AG04450 (cell line): ENCODE measurements at regions not wholly inside any gene's neighbourhood (a gene's known extent, or its start where the extent isn't known, plus 50 kb on each side); places are given as distances from the start of the nearest gene placed in this dataset.

Source experiments
- CTCF ChIA-PET: fragments of 300-600, 350-600 bp; formaldehyde crosslinking; extraction: SDS; loops from one replicate; lab custom pipeline; 2022; ENCODE audit warnings: antibody characterized with exemption, inconsistent platforms; lab: Charles Lee
- POLR2A ChIA-PET: fragments of 350-600 bp; formaldehyde crosslinking; extraction: SDS; loops from one replicate; lab custom pipeline; 2021; ENCODE audit warnings: antibody characterized with exemption, inconsistent platforms; lab: Yijun Ruan, JAX
- DNase-seq: peaks from one replicate; pipeline ENCODE4 v3.0.0-alpha.2; 2011; ENCODE audit warnings: low read depth, low spot score
- H3K27ac ChIP-seq: one replicate; pipeline ENCODE4 v1.5.1; 2012; ENCODE audit warnings: low read depth, low read length, control low read depth
- H3K27me3 ChIP-seq: one replicate; pipeline ENCODE4 v1.6.0; 2012; ENCODE audit warnings: low read length; ENCODE audit not compliant: control insufficient read depth, insufficient read depth
- H3K4me3 ChIP-seq: 2 replicates; pipeline ENCODE4 v1.5.1; 2011; ENCODE audit warnings: mild to moderate bottlenecking, low read depth, low read length, control low read depth
- H3K9me3 ChIP-seq: 2 replicates; pipeline ENCODE4 v1.5.1; 2012; ENCODE audit warnings: low read length; ENCODE audit not compliant: control insufficient read depth, insufficient read depth
- TF ChIP-seq, protein P1 (sequence below): IDR thresholded peaks from 2 replicates; pipeline ENCODE4 v1.5.1; 2011; ENCODE audit warnings: low read depth, low read length, control low read depth, inconsistent platforms

DNA sequence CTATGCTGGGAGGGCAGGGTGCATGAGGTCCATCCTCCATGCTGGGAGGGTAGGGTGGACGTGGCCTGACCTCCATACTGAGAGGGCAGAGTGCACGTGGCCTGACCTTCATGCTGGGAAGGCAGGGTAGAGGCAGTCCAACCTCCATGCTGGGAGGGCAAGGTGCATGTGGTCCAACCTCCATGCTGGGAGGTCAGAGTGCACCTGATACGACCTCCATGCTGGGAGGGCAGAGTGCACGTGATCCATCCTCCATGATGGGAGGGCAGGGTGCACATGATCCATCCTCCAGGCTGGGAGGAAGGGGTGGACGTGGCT lies 622.2 kb downstream of the BRD1 start:
- Histone ChIP-seq H3K9me3 (peaks cover 94% of the 10 kb centered on the region), H3K4me3 (no peak overlapping the region), H3K27me3 (no peaks in the 10 kb centered on the region), H3K27ac (no peak overlapping the region)
- no peak for DNase-seq
- ChIA-PET CTCF (no interaction called here), POLR2A (no interaction called here)
- TF ChIP-seq, protein P1, sequence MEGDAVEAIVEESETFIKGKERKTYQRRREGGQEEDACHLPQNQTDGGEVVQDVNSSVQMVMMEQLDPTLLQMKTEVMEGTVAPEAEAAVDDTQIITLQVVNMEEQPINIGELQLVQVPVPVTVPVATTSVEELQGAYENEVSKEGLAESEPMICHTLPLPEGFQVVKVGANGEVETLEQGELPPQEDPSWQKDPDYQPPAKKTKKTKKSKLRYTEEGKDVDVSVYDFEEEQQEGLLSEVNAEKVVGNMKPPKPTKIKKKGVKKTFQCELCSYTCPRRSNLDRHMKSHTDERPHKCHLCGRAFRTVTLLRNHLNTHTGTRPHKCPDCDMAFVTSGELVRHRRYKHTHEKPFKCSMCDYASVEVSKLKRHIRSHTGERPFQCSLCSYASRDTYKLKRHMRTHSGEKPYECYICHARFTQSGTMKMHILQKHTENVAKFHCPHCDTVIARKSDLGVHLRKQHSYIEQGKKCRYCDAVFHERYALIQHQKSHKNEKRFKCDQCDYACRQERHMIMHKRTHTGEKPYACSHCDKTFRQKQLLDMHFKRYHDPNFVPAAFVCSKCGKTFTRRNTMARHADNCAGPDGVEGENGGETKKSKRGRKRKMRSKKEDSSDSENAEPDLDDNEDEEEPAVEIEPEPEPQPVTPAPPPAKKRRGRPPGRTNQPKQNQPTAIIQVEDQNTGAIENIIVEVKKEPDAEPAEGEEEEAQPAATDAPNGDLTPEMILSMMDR, result no peak

DNA sequence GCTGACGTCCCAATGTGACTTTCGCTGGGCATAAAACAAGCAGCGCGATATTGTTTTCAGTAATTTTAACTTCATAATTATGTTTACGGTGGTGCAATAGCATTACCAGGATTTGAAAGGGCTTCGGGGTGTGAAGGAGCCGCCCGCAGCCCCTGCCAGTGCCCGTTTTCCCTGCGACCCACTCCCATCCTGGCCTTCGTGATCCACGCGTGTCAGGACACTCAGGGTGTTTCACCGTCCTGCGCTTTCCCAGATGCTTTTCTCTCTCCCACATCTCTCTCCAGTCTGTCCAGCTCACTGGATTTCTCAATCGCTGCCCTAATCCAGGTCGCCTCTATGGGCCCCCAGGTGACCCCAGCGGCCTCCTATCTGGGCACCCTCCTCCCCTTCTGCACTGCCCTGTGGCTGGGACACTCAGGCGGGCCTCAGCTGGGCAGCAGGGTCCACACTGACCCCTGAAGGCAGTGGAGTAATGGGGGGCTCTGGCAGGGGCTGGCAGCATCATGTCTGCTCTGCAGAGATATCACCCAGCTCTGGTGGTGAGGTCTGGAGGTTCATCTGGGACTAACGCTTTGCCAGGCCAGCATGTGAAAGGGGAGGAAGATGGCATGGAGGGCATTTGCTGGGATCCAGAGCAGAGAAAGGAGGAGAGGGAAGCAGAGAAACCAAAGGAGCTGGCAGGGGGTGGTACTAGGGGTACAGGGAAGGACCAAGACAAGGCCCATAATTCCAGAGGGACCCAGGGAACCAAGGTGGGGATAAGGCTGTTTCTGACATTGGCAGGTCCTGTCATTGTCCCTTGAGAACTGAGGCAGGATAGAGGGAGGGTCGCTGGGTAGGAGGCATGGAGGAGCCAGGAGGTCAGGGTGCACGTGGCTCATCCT lies 622.8 kb downstream of the BRD1 start:
- POLR2A ChIA-PET, result no interaction called here
- no peak overlapping the region for H3K27ac ChIP-seq
- CTCF ChIA-PET, result no interaction called here
- no peaks in the 10 kb centered on the region for H3K27me3 ChIP-seq
- H3K9me3 ChIP-seq, result peaks cover 90% of the 10 kb centered on the region
- no peak overlapping the region for H3K4me3 ChIP-seq
- TF ChIP-seq, protein P1, result no peak
- no peak for DNase-seq

DNA sequence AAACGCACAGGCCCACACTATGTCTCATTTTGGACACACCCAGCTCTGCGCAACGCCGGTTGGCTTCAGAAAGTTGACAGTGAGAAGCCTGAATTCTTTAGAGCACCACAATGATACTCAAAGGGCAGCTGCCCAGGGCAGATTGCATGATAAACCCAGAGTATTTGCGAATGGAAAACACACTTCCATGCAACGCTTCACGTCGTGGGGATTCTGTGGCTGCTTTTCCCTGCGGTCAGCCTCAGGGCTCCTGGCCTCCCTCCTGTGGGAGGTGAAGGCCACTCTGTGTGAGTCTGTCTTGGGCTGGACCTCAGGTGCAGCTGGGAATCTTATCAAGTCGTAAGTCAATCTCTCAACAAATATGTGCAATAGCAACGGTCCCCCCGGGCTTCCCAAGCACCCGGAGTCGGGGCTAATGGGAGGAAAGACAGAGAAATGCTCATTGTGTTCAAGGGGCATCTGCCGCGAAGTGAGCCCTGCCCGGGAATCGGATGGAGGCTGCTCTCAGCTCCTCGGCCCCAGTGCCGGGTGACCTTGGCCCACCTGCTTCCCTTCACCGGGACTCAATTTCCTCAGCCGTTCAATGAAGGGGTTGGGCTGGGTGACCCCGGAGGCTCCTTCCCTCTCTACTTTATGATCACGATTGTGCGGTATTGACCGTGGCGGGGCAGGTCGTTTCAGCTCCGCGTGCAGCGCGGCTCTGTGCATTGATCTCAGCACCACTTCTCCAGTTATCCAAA lies 623.6 kb downstream of the BRD1 start:
- ChIA-PET CTCF (no interaction called here), POLR2A (no interaction called here)
- Histone ChIP-seq H3K27me3 (no peaks in the 10 kb centered on the region), H3K4me3 (no peak overlapping the region), H3K27ac (no peak overlapping the region), H3K9me3 (peaks cover 89% of the 10 kb centered on the region)
- TF ChIP-seq, protein P1, result no peak
- no peak for DNase-seq

DNA sequence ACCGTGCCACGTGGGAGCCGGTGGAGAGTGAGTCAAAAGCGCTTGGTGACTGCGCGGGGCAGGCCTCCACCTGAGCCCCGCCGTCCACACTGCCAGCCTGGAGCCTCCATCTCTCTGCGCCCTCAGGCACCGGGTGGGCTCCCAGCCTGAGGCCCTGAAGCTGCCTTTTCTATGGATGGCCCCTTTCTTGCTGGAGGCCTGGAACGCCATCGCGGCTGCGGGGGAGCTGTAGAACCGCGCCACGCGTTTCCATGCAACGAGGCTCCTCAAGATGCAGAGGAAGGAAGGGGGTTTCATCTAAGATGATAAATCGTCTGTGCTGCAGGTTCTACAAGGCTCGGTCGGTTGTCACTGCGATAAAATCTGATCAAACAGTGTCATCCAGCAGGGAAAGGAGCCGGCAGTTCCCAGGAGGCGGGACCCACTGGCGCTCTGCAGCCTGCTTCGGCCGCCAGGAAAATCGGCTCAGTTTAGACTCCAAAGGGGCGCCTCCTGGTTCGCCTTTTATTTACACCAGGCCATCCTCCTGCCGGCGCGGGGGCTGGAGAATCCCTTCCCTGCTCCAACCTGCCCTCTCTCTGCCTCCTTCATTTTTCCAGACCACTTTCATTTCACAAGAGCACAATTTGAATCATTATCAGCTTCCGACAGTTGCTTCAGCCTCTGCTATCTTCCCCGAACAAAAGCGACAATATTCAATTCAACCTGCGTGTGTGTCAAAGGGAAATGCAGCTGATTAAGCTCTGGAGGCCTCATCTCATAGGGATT lies 624.4 kb downstream of the BRD1 start:
- no peak for DNase-seq
- CTCF ChIA-PET, result no interaction called here
- Histone ChIP-seq H3K27me3 (no peaks in the 10 kb centered on the region), H3K9me3 (peaks cover 89% of the 10 kb centered on the region), H3K27ac (no peak overlapping the region), H3K4me3 (no peak overlapping the region)
- POLR2A ChIA-PET, result no interaction called here
- TF ChIP-seq, protein P1, result no peak
